ENCODE measurements at regions not wholly inside any gene's neighbourhood (a gene's known extent, or its start where the extent isn't known, plus 50 kb on each side); places are given as distances from the start of the nearest gene placed in this dataset.

GRCh38 chr14:25122211-25122610, 72.3 kb upstream of the STXBP6 start:
- H3K27ac ChIP-seq, result peak overlapping the region in 3 of 10 donors; percentile 8 to 49 (median 23)
- TF ChIP-seq CTCF (IDR thresholded peaks at IDR 0.05), result no peak
- H3K4me3 ChIP-seq, result no peak overlapping the region
- 58 to 61% methylated on average over 5 of the region's 5 CpGs for WGBS, 2 donors
- DNase-seq (no peak), ATAC-seq (peak in 4 of 8 donors; percentile 28 to 68 (median 34))
- no peaks in the 10 kb centered on the region for H3K36me3 ChIP-seq
- no peaks in the 10 kb centered on the region for H3K27me3 ChIP-seq
- H3K4me1 ChIP-seq, result peaks cover 0 to 20% (median 9%) of the 10 kb centered on the region in 9 donors
- H3K9me3 ChIP-seq, result no peaks in the 10 kb centered on the region
- intact Hi-C loops (cut with DNase I), result no loop called here

GRCh38 chr14:25121337-25122129, 71.6 kb upstream of the STXBP6 start:
- TF ChIP-seq CTCF (IDR thresholded peaks at IDR 0.05), result no peak
- no peaks in the 10 kb centered on the region for H3K27me3 ChIP-seq
- H3K9me3 ChIP-seq, result no peaks in the 10 kb centered on the region
- H3K4me3 ChIP-seq, result no peak overlapping the region
- intact Hi-C loops (cut with DNase I), result no loop called here
- peak overlapping the region in 5 of 10 donors; percentile 8 to 49 (median 26) for H3K27ac ChIP-seq
- 67 to 68% methylated on average over 3 of the region's 3 CpGs for WGBS, 2 donors
- ATAC-seq (peak in 7 of 8 donors; percentile 56 to 87 (median 65)), DNase-seq (no peak)
- H3K36me3 ChIP-seq, result no peaks in the 10 kb centered on the region
- H3K4me1 ChIP-seq, result peaks cover 0 to 25% (median 9%) of the 10 kb centered on the region in 9 donors

- H3K27me3 ChIP-seq, result no peaks in the 10 kb centered on the region
- DNase-seq, result no peak
- H3K4me3 ChIP-seq, result no peak overlapping the region
- no peaks in the 10 kb centered on the region for H3K36me3 ChIP-seq
- intact Hi-C loops (cut with DNase I), result no loop called here
- no peak for TF ChIP-seq CTCF (IDR thresholded peaks at IDR 0.05)
- no peak for ATAC-seq
- WGBS, 2 donors, result 56 to 59% methylated on average over 3 of the region's 3 CpGs
- H3K27ac ChIP-seq, result no peak overlapping the region
- H3K9me3 ChIP-seq, result no peaks in the 10 kb centered on the region
- H3K4me1 ChIP-seq, result peaks cover 0 to 25% (median 9%) of the 10 kb centered on the region in 9 donors
Measured at GRCh38 chr14:25120261-25120660, 70.3 kb upstream of the STXBP6 start.

GRCh38 chr14:25118671-25119070, 68.7 kb upstream of the STXBP6 start:
- peaks cover 0 to 6% (median 0%) of the 10 kb centered on the region in 11 donors for H3K9me3 ChIP-seq
- intact Hi-C loops (cut with DNase I), result no loop called here
- no peak overlapping the region for H3K4me3 ChIP-seq
- no peaks in the 10 kb centered on the region for H3K36me3 ChIP-seq
- peaks cover 0 to 25% (median 9%) of the 10 kb centered on the region in 9 donors for H3K4me1 ChIP-seq
- ATAC-seq, result no peak
- DNase-seq, result no peak
- TF ChIP-seq CTCF (IDR thresholded peaks at IDR 0.05), result no peak
- no peak overlapping the region for H3K27ac ChIP-seq
- H3K27me3 ChIP-seq, result no peaks in the 10 kb centered on the region
- 49 to 55% methylated on average over 2 of the region's 2 CpGs for WGBS, 2 donors

Measured in heart right ventricle (tissue), 16 donors.